ENCODE measurements at regions not wholly inside any gene's neighbourhood (a gene's known extent, or its start where the extent isn't known, plus 50 kb on each side); places are given as distances from the start of the nearest gene placed in this dataset.

DNA sequence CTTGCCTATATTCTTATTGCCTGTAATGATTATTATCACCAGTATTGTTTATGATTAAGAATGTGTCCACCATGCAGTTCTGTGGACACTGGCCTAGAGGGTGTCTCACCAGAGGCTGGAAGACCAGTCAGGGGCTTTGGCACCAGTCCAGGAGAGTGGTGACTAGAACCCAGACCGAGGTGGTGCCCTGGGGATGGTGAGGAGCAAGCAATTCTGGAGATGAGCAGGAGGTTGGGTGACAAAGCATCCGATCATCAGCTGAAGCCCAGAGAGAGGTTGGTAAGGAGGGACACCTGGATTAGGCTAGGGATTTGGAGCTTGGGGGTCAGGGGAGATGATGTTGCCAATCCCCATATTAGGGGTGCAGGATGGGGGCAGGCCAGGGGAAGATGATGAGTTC lies 124.4 kb downstream of the EMX2 start:
- TF ChIP-seq, protein P1, sequence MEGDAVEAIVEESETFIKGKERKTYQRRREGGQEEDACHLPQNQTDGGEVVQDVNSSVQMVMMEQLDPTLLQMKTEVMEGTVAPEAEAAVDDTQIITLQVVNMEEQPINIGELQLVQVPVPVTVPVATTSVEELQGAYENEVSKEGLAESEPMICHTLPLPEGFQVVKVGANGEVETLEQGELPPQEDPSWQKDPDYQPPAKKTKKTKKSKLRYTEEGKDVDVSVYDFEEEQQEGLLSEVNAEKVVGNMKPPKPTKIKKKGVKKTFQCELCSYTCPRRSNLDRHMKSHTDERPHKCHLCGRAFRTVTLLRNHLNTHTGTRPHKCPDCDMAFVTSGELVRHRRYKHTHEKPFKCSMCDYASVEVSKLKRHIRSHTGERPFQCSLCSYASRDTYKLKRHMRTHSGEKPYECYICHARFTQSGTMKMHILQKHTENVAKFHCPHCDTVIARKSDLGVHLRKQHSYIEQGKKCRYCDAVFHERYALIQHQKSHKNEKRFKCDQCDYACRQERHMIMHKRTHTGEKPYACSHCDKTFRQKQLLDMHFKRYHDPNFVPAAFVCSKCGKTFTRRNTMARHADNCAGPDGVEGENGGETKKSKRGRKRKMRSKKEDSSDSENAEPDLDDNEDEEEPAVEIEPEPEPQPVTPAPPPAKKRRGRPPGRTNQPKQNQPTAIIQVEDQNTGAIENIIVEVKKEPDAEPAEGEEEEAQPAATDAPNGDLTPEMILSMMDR (IDR thresholded peaks at IDR 0.05 in 4 of 5, conservative IDR thresholded peaks at IDR 0.05 in 1 of 5) = no peak
- TF ChIP-seq POLR2A (IDR thresholded peaks at IDR 0.05) = no peak

Data from gastrocnemius medialis (tissue), 4 donors.